IMR-90 (cell line): ENCODE measurements at regions not wholly inside any gene's neighbourhood (a gene's known extent, or its start where the extent isn't known, plus 50 kb on each side); places are given as distances from the start of the nearest gene placed in this dataset.

Experiments
- BHLHE40 ChIP-seq: fragments of 150-350 bp; IDR thresholded peaks from 2 replicates; pipeline ENCODE4 v1.6.1; 2016; ENCODE audit warnings: mild to moderate bottlenecking, low read depth, low read length
- CEBPB ChIP-seq: IDR thresholded peaks from 2 replicates; pipeline ENCODE4 v1.6.1; 2012; ENCODE audit warnings: low read depth, low read length, improper control_type of control experiment
- CTCF ChIP-seq: conservative IDR thresholded peaks from 2 replicates; pipeline ENCODE4 v1.5.1; 2012; ENCODE audit warnings: mild to moderate bottlenecking, low read depth, low read length, improper control_type of control experiment
- ELK1 ChIP-seq: fragments of 150-350 bp; IDR thresholded peaks from 2 replicates; pipeline ENCODE4 v1.6.1; 2016; ENCODE audit warnings: low read depth, mild to moderate bottlenecking, low read length, moderate library complexity, borderline replicate concordance
- MAFK ChIP-seq: IDR thresholded peaks from 2 replicates; pipeline ENCODE4 v1.6.1; 2012; ENCODE audit warnings: low read depth, low read length, improper control_type of control experiment
- MAZ ChIP-seq: IDR thresholded peaks from 2 replicates; pipeline ENCODE4 v1.6.1; 2012; ENCODE audit warnings: low read depth, mild to moderate bottlenecking, low read length, improper control_type of control experiment, moderate library complexity, borderline replicate concordance
- MXI1 ChIP-seq: IDR thresholded peaks from 2 replicates; pipeline ENCODE4 v1.6.1; 2012; ENCODE audit warnings: low read depth, mild to moderate bottlenecking, low read length, moderate library complexity, borderline replicate concordance
- POLR2A ChIP-seq: IDR thresholded peaks from 2 replicates; pipeline ENCODE4 v1.6.1; 2012; ENCODE audit warnings: mild to moderate bottlenecking, low read depth, low read length
- RAD21 ChIP-seq: IDR thresholded peaks from 2 replicates; pipeline ENCODE4 v1.6.1; 2012; ENCODE audit warnings: low read length, improper control_type of control experiment
- RCOR1 ChIP-seq: IDR thresholded peaks from 2 replicates; pipeline ENCODE4 v1.6.1; 2012; ENCODE audit warnings: mild to moderate bottlenecking, low read length, improper control_type of control experiment; ENCODE audit not compliant: insufficient replicate concordance
- RFX5 ChIP-seq: IDR thresholded peaks from 2 replicates; pipeline ENCODE4 v1.8.0; 2012; ENCODE audit warnings: low read depth, mild to moderate bottlenecking, low read length, moderate library complexity
- SMC3 ChIP-seq: fragments of 150-350 bp; IDR thresholded peaks from 2 replicates; pipeline ENCODE4 v1.6.1; 2016; ENCODE audit warnings: low read depth, mild to moderate bottlenecking, antibody characterized with exemption, low read length, moderate library complexity
- USF2 ChIP-seq: fragments of 150-350 bp; IDR thresholded peaks from 2 replicates; pipeline ENCODE4 v1.6.1; 2017; ENCODE audit warnings: mild to moderate bottlenecking, antibody characterized with exemption, low read length, low read depth

- TF ChIP-seq CTCF (no peak), POLR2A (no peak), CEBPB (0 out of 2 replicates have a peak, but pooled peaks have one; percentile 19), MAFK (no peak), USF2 (no peak), RAD21 (no peak), RCOR1 (no peak), BHLHE40 (no peak), RFX5 (no peak), MAZ (no peak), ELK1 (no peak), MXI1 (no peak), SMC3 (no peak)
Measured at GRCh38 chr5:42880496-42881150, 68.9 kb upstream of the SELENOP start.
